Stimulated activated CD4-positive, alpha-beta T cell treated with anti-CD3 and anti-CD28 coated beads, Interleukin-12 subunit alpha, Interleukin-12 subunit beta, amount 100 ng/mL, for 4 hours (primary cell): ENCODE measurements at regions not wholly inside any gene's neighbourhood (a gene's known extent, or its start where the extent isn't known, plus 50 kb on each side); places are given as distances from the start of the nearest gene placed in this dataset.

Source experiments
- DNase-seq: peaks from one replicate; pipeline ENCODE4 v3.0.0-alpha.2; 2020

GRCh38 chr16:56087626-56088025 is 103.7 kb upstream of the GNAO1 start:
- DNase-seq, result no peak

GRCh38 chr16:56081371-56081770 is 109.9 kb upstream of the GNAO1 start:
- DNase-seq, result no peak

GRCh38 chr16:56075732-56076388 is 115.4 kb upstream of the GNAO1 start:
- no peak for DNase-seq

GRCh38 chr16:56073508-56073907 is 117.8 kb upstream of the GNAO1 start:
- DNase-seq, result no peak

- DNase-seq, result no peak
Observed at GRCh38 chr16:56072096-56072495, 119.2 kb upstream of the GNAO1 start.

- no peak for DNase-seq
Observed at GRCh38 chr16:56068816-56069215, 122.5 kb upstream of the GNAO1 start.

- DNase-seq, result no peak
Observed at GRCh38 chr16:56068314-56068713, 123.0 kb upstream of the GNAO1 start.

GRCh38 chr16:56067406-56067805 is 123.9 kb upstream of the GNAO1 start:
- no peak for DNase-seq

- no peak for DNase-seq
Observed at GRCh38 chr16:56066617-56067016, 124.7 kb upstream of the GNAO1 start.

- no peak for DNase-seq
Observed at GRCh38 chr16:56063111-56063510, 128.2 kb upstream of the GNAO1 start.

GRCh38 chr16:56057151-56057550 is 134.1 kb upstream of the GNAO1 start:
- no peak for DNase-seq

- DNase-seq, result no peak
Observed at GRCh38 chr16:56050916-56051315, 140.4 kb upstream of the GNAO1 start.

- DNase-seq, result no peak
Observed at GRCh38 chr16:56048425-56049105, 142.7 kb upstream of the GNAO1 start.

- no peak for DNase-seq
Observed at GRCh38 chr16:56047307-56048234, 143.7 kb upstream of the GNAO1 start.

- DNase-seq, result no peak
Observed at GRCh38 chr16:56042416-56042815, 148.9 kb upstream of the GNAO1 start.

GRCh38 chr16:56041556-56042140 is 149.6 kb upstream of the GNAO1 start:
- peak; percentile 6 for DNase-seq

- DNase-seq, result no peak
Observed at GRCh38 chr16:56038564-56039098, 152.7 kb upstream of the GNAO1 start.

GRCh38 chr16:56032072-56032471 is 156.9 kb upstream of the CES5A start:
- DNase-seq, result no peak

GRCh38 chr16:56029026-56029425 is 153.9 kb upstream of the CES5A start:
- DNase-seq, result no peak

- DNase-seq, result no peak
Observed at GRCh38 chr16:56022818-56023217, 147.6 kb upstream of the CES5A start.

- no peak for DNase-seq
Observed at GRCh38 chr16:56019274-56019673, 144.1 kb upstream of the CES5A start.

GRCh38 chr16:56013962-56014552 is 138.9 kb upstream of the CES5A start:
- DNase-seq, result peak; percentile 15

- DNase-seq, result no peak
Observed at GRCh38 chr16:56012482-56012811, 137.3 kb upstream of the CES5A start.
